ENCODE measurements at regions not wholly inside any gene's neighbourhood (a gene's known extent, or its start where the extent isn't known, plus 50 kb on each side); places are given as distances from the start of the nearest gene placed in this dataset.

DNA sequence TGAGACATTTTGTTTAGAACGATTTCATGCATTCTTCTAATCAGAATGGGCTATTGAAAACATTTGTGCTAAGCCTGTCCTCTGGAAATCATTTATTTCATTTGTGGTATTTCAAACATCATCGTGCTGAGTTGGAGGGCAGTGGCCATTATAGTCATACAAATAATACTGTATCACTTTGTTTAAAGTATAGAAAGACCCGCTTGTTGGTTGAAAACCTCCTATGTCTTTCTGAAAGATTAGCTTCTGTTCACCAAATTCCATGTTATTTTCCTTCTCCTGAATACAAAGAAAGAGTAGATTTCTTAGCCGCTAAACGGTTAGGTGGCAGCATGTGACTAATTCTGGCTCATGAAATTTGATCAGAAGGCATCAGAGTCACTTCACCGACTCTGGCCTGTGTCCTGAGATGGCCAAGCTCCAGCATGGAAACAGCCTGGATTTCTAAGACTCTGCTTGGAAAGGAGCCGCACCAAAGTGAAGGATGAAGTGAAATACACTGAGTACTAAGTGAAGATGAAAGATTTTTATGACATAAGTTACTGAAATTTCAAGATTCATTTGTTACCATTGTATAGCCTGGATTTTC is 355.1 kb downstream of the USP25 start:
- Histone ChIP-seq H3K4me1 (ENCODE audit: control insufficient read depth, insufficient read depth, low read length) (no peaks in the 10 kb centered on the region), H3K4me3 (ENCODE audit: low read length in 2 of 2) (no peak overlapping the region), H3K27ac (ENCODE audit: low read length) (no peak overlapping the region), H3K9ac (ENCODE audit: low read length in 2 of 2) (no peak overlapping the region), H3K36me3 (ENCODE audit: control insufficient read depth in 2 of 2, insufficient read depth in 2 of 2, low read length in 2 of 2) (no peaks in the 10 kb centered on the region), H3K9me3 (ENCODE audit: control insufficient read depth in 2 of 2, low read length in 2 of 2) (no peaks in the 10 kb centered on the region), H3K27me3 (ENCODE audit: control insufficient read depth in 1 of 2, insufficient read depth in 2 of 2, low read length in 2 of 2) (no peaks in the 10 kb centered on the region)

DNA sequence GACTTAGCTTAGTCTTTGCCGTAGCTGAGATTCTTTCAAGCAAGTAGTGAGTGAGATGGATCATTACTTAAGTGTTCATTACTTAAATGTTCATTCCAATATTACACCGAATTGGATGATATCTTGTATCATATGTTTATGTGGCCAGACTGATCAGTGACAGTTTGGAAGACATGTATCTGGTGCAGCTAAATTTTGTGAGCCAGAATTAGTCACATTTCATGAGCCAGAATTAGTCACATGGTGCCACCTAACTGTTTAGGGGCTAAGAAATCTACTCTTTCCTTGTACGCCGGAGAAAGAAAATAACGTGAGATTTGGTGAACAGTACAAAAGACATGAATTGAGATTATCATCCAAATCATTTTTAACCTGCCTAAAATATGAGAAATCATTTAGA is 355.6 kb downstream of the USP25 start:
- Histone ChIP-seq H3K9me3 (ENCODE audit: control insufficient read depth in 2 of 2, low read length in 2 of 2) (no peaks in the 10 kb centered on the region), H3K9ac (ENCODE audit: low read length in 2 of 2) (no peak overlapping the region), H3K36me3 (ENCODE audit: control insufficient read depth in 2 of 2, insufficient read depth in 2 of 2, low read length in 2 of 2) (no peaks in the 10 kb centered on the region), H3K27ac (ENCODE audit: low read length) (no peak overlapping the region), H3K27me3 (ENCODE audit: control insufficient read depth in 1 of 2, insufficient read depth in 2 of 2, low read length in 2 of 2) (no peaks in the 10 kb centered on the region), H3K4me3 (ENCODE audit: low read length in 2 of 2) (no peak overlapping the region), H3K4me1 (ENCODE audit: control insufficient read depth, insufficient read depth, low read length) (no peaks in the 10 kb centered on the region)

DNA sequence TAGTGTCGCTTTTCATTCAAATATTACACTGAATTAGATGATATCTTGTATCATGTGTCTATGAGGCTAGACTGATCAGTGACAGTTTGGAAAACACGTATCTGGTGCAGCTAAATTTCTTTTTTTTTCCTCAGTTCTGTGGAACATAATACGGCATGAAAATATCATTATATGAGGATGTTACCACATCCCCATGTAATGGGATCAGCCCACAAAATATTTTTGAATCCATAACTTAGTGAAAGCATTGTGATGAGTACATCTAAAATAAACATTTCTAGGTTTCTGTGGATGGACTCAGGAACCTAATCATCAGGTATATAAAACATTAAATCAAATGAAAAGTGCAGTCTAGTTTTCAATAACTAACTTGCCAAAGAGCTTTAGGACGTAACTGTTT is 356.3 kb downstream of the USP25 start:
- Histone ChIP-seq H3K27me3 (ENCODE audit: control insufficient read depth in 1 of 2, insufficient read depth in 2 of 2, low read length in 2 of 2) (no peaks in the 10 kb centered on the region), H3K9ac (ENCODE audit: low read length in 2 of 2) (no peak overlapping the region), H3K4me1 (ENCODE audit: control insufficient read depth, insufficient read depth, low read length) (no peaks in the 10 kb centered on the region), H3K36me3 (ENCODE audit: control insufficient read depth in 2 of 2, insufficient read depth in 2 of 2, low read length in 2 of 2) (no peaks in the 10 kb centered on the region), H3K9me3 (ENCODE audit: control insufficient read depth in 2 of 2, low read length in 2 of 2) (no peaks in the 10 kb centered on the region), H3K4me3 (ENCODE audit: low read length in 2 of 2) (no peak overlapping the region), H3K27ac (ENCODE audit: low read length) (no peak overlapping the region)

DNA sequence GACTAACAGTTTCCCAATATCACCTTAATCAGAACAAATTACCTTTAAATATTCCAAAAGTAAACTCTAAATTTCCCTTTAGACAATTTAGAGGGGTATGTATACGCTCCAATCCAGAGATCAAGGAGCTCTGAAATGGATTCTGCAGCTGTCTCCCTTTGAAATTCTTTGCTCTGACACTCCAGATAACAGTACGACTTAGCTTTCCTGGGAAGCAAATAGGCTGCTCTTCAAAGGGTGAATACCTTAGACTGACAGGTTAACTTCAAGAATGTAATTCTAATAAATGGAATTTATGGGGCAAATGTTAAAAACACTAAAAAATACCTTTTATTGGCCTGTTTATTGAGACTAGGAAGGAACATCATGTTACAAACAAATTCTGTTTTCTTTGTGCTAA is 357.2 kb downstream of the USP25 start:
- Histone ChIP-seq H3K27ac (ENCODE audit: low read length) (no peak overlapping the region), H3K9ac (ENCODE audit: low read length in 2 of 2) (no peak overlapping the region), H3K9me3 (ENCODE audit: control insufficient read depth in 2 of 2, low read length in 2 of 2) (no peaks in the 10 kb centered on the region), H3K4me1 (ENCODE audit: control insufficient read depth, insufficient read depth, low read length) (no peaks in the 10 kb centered on the region), H3K27me3 (ENCODE audit: control insufficient read depth in 1 of 2, insufficient read depth in 2 of 2, low read length in 2 of 2) (no peaks in the 10 kb centered on the region), H3K36me3 (ENCODE audit: control insufficient read depth in 2 of 2, insufficient read depth in 2 of 2, low read length in 2 of 2) (no peaks in the 10 kb centered on the region), H3K4me3 (ENCODE audit: low read length in 2 of 2) (no peak overlapping the region)

DNA sequence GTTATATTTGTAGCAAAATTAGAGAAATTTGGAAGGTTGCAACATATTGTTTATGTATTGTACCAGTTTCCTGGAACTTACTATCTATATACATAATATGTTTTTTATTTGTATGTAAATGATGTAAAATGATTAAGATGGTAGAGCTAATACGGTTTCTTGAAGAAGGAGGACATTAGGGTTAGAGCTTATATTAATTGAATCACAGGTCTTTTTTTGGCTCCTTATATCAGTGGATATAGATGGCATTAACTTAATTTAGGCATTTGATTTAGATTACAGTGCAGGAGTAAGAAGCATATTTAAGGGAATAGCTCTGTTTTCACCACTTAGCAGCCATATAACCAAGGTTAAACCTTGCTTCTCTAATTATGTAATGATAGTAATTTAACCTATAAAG is 357.7 kb downstream of the USP25 start:
- Histone ChIP-seq H3K27ac (ENCODE audit: low read length) (no peak overlapping the region), H3K9me3 (ENCODE audit: control insufficient read depth in 2 of 2, low read length in 2 of 2) (no peaks in the 10 kb centered on the region), H3K36me3 (ENCODE audit: control insufficient read depth in 2 of 2, insufficient read depth in 2 of 2, low read length in 2 of 2) (no peaks in the 10 kb centered on the region), H3K4me1 (ENCODE audit: control insufficient read depth, insufficient read depth, low read length) (no peaks in the 10 kb centered on the region), H3K27me3 (ENCODE audit: control insufficient read depth in 1 of 2, insufficient read depth in 2 of 2, low read length in 2 of 2) (no peaks in the 10 kb centered on the region), H3K4me3 (ENCODE audit: low read length in 2 of 2) (no peak overlapping the region), H3K9ac (ENCODE audit: low read length in 2 of 2) (no peak overlapping the region)

DNA sequence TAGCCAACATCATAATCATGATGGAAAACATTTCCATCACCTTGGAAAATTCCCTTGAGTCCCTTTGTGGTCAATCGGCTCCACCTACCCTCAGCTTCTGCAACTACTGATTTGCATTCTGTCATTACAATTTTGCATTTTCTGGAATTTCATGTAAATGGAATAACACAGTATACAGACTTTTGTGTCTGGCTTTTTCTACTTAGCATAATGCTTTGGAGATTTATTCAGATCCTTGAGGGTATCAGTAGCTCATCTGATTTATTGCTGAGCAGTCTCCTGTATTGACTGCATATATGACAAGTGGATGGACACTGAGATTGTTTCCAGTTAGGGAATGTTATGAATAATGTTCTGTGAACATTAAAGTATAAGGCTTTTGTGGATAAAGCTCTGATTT is 358.3 kb downstream of the USP25 start:
- H3K4me1 ChIP-seq (ENCODE audit: control insufficient read depth, insufficient read depth, low read length) = no peaks in the 10 kb centered on the region
- H3K27me3 ChIP-seq (ENCODE audit: control insufficient read depth in 1 of 2, insufficient read depth in 2 of 2, low read length in 2 of 2) = no peaks in the 10 kb centered on the region
- no peaks in the 10 kb centered on the region for H3K9me3 ChIP-seq (ENCODE audit: control insufficient read depth in 2 of 2, low read length in 2 of 2)
- H3K4me3 ChIP-seq (ENCODE audit: low read length in 2 of 2) = no peak overlapping the region
- no peak overlapping the region for H3K27ac ChIP-seq (ENCODE audit: low read length)
- no peaks in the 10 kb centered on the region for H3K36me3 ChIP-seq (ENCODE audit: control insufficient read depth in 2 of 2, insufficient read depth in 2 of 2, low read length in 2 of 2)
- H3K9ac ChIP-seq (ENCODE audit: low read length in 2 of 2) = no peak overlapping the region

DNA sequence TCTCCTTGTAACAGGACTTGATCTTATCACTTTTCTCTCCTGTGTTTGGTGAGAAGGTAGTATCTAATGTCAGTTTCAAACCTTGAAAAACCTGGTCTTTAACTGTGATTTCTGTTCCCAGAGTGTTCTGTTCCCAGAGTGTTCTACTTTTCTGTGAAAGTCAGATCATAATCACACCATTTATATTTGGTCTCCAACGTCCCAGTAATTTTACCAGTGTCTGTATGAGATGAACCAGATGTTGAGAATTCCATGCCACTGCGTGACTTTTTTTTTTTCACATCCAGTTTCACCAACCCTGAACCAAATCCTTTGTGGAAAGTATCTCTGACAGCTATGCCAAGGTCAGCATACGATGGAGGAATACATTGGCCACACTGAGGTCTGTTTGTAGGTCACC is 365.2 kb downstream of the USP25 start:
- Histone ChIP-seq H3K36me3 (ENCODE audit: control insufficient read depth in 2 of 2, insufficient read depth in 2 of 2, low read length in 2 of 2) (no peaks in the 10 kb centered on the region), H3K27ac (ENCODE audit: low read length) (no peak overlapping the region), H3K4me1 (ENCODE audit: control insufficient read depth, insufficient read depth, low read length) (no peaks in the 10 kb centered on the region), H3K4me3 (ENCODE audit: low read length in 2 of 2) (no peak overlapping the region), H3K27me3 (ENCODE audit: control insufficient read depth in 1 of 2, insufficient read depth in 2 of 2, low read length in 2 of 2) (no peaks in the 10 kb centered on the region), H3K9me3 (ENCODE audit: control insufficient read depth in 2 of 2, low read length in 2 of 2) (no peaks in the 10 kb centered on the region), H3K9ac (ENCODE audit: low read length in 2 of 2) (no peak overlapping the region)

DNA sequence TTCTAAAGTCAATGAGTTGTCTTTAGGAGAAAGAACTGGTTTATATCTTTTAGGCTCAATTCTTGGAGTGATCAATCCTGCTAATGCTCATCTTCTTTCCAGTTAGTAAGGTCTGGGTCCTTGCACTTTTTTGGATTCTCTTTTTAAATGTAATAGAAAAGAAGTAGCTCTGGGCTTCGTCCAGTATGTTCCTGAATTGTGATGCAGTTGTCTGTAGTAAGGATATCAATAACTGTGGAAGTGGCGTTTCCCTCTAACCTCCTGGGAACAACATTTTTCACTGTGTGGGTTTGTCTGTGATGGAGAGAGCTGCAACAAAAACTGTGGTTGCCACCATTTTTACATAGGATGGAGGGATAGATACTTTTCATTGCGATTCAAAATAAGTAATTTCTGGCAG is 367.2 kb downstream of the USP25 start:
- Histone ChIP-seq H3K27me3 (ENCODE audit: control insufficient read depth in 1 of 2, insufficient read depth in 2 of 2, low read length in 2 of 2) (no peaks in the 10 kb centered on the region), H3K36me3 (ENCODE audit: control insufficient read depth in 2 of 2, insufficient read depth in 2 of 2, low read length in 2 of 2) (no peaks in the 10 kb centered on the region), H3K9me3 (ENCODE audit: control insufficient read depth in 2 of 2, low read length in 2 of 2) (no peaks in the 10 kb centered on the region), H3K27ac (ENCODE audit: low read length) (no peak overlapping the region), H3K9ac (ENCODE audit: low read length in 2 of 2) (no peak overlapping the region), H3K4me3 (ENCODE audit: low read length in 2 of 2) (no peak overlapping the region), H3K4me1 (ENCODE audit: control insufficient read depth, insufficient read depth, low read length) (no peaks in the 10 kb centered on the region)

DNA sequence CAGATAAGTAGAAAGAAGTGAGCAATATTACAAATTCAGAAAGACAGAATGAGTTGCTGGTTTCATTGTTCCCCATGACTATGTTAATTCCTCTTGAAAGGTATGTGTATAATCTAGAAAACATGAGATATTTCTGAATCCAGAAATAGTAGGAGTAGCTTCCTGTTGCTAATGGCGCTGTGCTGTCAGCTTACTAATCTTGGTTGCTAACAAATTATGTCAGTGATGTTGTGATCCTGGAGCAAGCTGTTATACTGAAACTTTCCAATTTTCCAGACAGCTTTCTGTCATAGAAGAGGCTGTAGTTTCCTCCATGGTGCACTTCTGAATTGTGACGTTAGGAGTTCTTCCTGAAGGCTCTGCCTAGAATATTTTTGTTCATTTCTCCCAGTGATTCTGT is 372.3 kb downstream of the USP25 start:
- Histone ChIP-seq H3K27me3 (ENCODE audit: control insufficient read depth in 1 of 2, insufficient read depth in 2 of 2, low read length in 2 of 2) (no peaks in the 10 kb centered on the region), H3K9me3 (ENCODE audit: control insufficient read depth in 2 of 2, low read length in 2 of 2) (no peaks in the 10 kb centered on the region), H3K9ac (ENCODE audit: low read length in 2 of 2) (no peak overlapping the region), H3K27ac (ENCODE audit: low read length) (no peak overlapping the region), H3K4me3 (ENCODE audit: low read length in 2 of 2) (no peak overlapping the region), H3K36me3 (ENCODE audit: control insufficient read depth in 2 of 2, insufficient read depth in 2 of 2, low read length in 2 of 2) (no peaks in the 10 kb centered on the region), H3K4me1 (ENCODE audit: control insufficient read depth, insufficient read depth, low read length) (no peaks in the 10 kb centered on the region)

DNA sequence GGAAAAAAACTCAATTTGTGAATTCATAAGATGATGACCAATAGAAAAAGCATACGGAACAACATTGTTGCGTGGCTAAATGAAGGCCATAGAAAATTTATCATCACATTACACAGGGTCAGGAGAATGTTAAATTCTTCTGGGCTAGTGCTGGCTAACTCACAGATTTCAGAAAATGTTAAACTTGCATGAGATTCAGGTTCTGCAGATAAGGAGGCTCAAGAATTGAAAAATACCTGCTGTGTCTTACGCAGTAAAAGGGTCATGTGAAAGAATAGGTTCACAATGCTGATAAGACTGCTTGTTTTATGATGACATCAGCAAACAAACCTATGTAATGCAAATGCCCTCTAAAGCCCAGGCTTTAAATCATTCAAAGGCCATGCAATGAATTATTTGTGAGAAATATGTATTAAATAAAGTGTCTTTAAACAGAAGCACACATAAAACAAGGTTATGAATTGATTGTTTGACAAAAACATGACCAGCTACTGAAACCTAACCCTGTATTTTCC is 378.8 kb downstream of the USP25 start:
- Histone ChIP-seq H3K27ac (ENCODE audit: low read length) (no peak overlapping the region), H3K36me3 (ENCODE audit: control insufficient read depth in 2 of 2, insufficient read depth in 2 of 2, low read length in 2 of 2) (no peaks in the 10 kb centered on the region), H3K9me3 (ENCODE audit: control insufficient read depth in 2 of 2, low read length in 2 of 2) (no peaks in the 10 kb centered on the region), H3K4me1 (ENCODE audit: control insufficient read depth, insufficient read depth, low read length) (no peaks in the 10 kb centered on the region), H3K4me3 (ENCODE audit: low read length in 2 of 2) (no peak overlapping the region), H3K27me3 (ENCODE audit: control insufficient read depth in 1 of 2, insufficient read depth in 2 of 2, low read length in 2 of 2) (no peaks in the 10 kb centered on the region), H3K9ac (ENCODE audit: low read length in 2 of 2) (no peak overlapping the region)

DNA sequence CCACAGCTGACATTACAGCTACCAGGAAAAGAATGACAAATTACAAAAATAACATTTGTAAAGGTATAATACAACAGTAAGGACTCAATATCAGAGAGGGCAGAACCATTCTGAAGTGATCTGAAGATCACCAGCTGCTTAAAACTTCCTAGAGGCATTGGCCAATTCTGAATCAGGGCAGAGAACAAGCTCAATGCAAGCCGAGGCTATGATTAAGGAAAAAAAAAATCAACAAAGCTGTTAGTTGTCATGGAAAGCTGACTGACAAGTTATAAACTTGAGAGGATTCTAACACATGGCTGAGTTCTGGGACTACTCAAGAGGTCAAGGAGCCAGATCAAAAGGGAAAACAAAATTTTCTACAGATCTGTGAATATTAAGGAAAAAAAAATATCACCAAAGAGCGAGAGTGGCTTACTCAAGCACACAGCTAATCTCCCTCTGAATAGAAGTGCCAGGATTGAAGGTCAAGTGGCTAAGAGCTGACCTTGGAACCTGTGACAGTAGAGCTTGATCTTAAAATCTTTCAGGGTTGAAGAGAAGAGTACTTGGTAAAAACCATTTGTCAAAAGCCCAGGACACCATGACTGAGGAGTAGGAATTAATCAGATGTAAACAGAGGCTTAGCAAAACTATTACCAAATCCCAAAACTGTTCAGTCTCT is 383.4 kb downstream of the USP25 start:
- no peak overlapping the region for H3K4me3 ChIP-seq (ENCODE audit: low read length in 2 of 2)
- no peak overlapping the region for H3K9ac ChIP-seq (ENCODE audit: low read length in 2 of 2)
- H3K27ac ChIP-seq (ENCODE audit: low read length) = no peak overlapping the region

More for the DNA sequence above, 383.4 kb downstream of the USP25 start:
- Histone ChIP-seq H3K9me3 (ENCODE audit: control insufficient read depth in 2 of 2, low read length in 2 of 2) (no peaks in the 10 kb centered on the region), H3K36me3 (ENCODE audit: control insufficient read depth in 2 of 2, insufficient read depth in 2 of 2, low read length in 2 of 2) (no peaks in the 10 kb centered on the region), H3K4me1 (ENCODE audit: control insufficient read depth, insufficient read depth, low read length) (no peaks in the 10 kb centered on the region), H3K27me3 (ENCODE audit: control insufficient read depth in 1 of 2, insufficient read depth in 2 of 2, low read length in 2 of 2) (no peaks in the 10 kb centered on the region)
